T47D (cell line): ENCODE measurements at regions not wholly inside any gene's neighbourhood (a gene's known extent, or its start where the extent isn't known, plus 50 kb on each side); places are given as distances from the start of the nearest gene placed in this dataset.
A peak's percentile ranks its signal among the peaks of the same experiment; 100 is the strongest.

Experiments used
- DNase-seq, 2 experiments: peaks; one replicate each; pipeline versions ENCODE4 v3.0.0 to v3.0.0-alpha.2; 2011 to 2012; ENCODE audit warnings: low read depth in 1 of 2, low spot score in 1 of 2
- JUND ChIP-seq: IDR thresholded peaks from 2 replicates; pipeline ENCODE4 v1.6.1; 2012; ENCODE audit warnings: low read depth
- in situ Hi-C: cut with HindIII; loops from 2 replicates; pipeline ENCODE4 v1.10.0; 2016; ENCODE audit warnings: low sequenced_read_pairs, low pct_unique_long_range_greater_than_20kb

DNA sequence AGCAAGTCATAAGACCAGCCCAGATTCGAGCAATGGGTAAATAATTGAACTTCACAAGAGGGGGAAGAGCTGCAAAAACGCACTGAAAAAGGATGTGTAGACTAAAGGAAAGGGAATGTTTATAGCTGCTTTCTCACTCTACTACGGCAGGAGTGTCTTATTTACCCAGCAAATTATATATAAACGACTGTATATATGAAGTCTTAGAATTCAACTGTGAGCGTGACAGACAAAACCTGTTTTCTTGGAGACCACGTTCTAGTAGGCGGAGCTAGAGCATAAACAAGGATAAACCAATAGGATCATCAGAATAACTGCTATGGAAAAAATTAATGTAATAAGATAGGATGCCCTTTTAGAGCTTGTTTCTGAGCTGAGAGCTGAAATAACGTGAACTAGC lies 394.6 kb upstream of the MON1B start:
- in situ Hi-C loops: no loop called here

GRCh38 chr16:76796978-76797377 lies 394.0 kb upstream of the MON1B start:
- DNase-seq: no peak
- TF ChIP-seq JUND: no peak
- in situ Hi-C loops: no loop called here

More for the DNA sequence above, 394.6 kb upstream of the MON1B start:
- no peak for DNase-seq
- TF ChIP-seq JUND: no peak

GRCh38 chr16:76797457-76797856 lies 393.5 kb upstream of the MON1B start:
- in situ Hi-C loops: no loop called here
- TF ChIP-seq JUND: no peak
- DNase-seq: no peak

DNA sequence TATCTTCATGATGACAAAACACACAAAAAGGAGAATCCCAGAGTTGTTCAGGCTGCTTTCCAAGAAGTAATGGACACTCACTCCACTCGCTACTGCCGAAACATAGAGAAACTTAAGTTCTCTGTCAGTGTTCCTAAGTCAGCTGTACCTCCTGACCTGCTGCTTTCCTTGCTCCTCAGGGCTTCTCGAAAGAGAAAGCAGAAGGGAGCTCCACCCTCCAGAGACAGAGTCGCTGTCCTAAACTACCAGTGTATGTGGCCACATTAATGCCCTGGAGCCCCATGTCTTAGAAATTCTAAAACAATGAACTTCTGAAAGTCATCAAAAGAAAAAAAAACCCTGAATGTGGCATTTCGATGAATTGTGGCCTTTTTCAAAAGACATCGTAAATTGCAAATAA lies 390.8 kb upstream of the MON1B start:
- in situ Hi-C loops: no loop called here
- no peak for TF ChIP-seq JUND
- peak in 1 of 2 experiments; percentile 12 for DNase-seq

DNA sequence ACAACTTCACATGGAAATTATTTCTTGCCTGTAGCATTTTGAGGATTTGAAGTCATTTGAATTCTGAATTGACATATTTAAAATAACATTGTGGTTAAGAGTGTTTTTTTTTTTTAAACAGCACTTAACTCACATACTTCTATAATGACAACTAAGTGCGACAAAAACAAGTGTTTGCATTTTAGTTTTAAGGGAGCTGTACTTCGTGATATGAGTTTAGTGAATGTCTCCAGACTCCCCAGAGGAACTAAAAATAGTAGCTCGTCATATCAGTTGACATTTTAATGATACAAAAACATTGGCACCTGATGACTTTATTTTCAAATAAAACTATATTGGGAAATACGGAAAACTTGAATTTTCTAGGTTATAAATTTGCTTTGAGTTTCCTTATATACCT lies 389.6 kb upstream of the MON1B start:
- no peak for TF ChIP-seq JUND
- no peak for DNase-seq
- in situ Hi-C loops: no loop called here

DNA sequence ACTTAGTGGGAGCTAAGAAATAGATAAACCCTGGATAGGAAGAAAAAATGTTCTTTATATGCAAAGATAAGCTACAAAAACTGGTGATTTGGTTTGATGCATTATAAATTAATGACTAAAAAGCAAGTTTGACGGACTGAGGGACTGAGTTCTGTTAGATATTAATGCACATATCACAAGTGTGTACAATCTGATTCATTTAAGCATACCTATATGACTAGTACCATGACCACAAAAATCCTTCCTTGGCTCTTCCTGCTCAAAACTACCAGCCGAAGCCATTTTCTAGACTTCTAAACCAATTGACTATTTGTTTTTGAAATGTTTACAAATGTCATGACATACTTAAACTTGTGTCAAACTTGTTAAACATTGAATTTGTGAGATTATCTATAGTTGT lies 374.5 kb upstream of the MON1B start:
- TF ChIP-seq JUND: no peak
- in situ Hi-C loops: no loop called here
- DNase-seq: no peak

DNA sequence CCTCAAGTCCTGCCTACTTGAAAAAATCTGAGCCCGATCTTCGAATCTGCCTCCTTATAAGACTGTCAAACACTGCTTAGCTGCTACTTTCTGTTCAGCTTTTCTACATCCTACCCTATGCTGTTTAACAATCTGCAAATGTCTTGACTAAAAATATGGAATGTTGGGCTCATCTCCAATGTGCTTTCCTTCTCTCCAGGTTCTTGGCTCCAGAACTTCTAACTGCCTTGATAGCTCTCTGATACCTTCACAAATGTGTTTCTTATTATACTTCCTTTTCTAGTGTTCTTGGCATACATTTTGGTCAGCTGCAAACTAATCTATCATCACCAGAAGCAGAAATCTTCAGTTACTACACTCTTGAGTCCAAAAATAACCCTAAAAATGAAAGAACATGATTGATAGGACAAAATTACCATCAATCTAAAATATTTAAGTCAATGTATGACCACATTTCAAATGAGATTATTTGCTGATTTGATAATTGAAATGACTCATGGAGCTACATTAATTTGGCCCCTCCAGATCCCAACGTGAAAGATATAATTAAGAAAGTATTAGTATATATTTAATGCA lies 372.3 kb upstream of the MON1B start:
- TF ChIP-seq JUND: no peak
- in situ Hi-C loops: no loop called here
- no peak for DNase-seq

DNA sequence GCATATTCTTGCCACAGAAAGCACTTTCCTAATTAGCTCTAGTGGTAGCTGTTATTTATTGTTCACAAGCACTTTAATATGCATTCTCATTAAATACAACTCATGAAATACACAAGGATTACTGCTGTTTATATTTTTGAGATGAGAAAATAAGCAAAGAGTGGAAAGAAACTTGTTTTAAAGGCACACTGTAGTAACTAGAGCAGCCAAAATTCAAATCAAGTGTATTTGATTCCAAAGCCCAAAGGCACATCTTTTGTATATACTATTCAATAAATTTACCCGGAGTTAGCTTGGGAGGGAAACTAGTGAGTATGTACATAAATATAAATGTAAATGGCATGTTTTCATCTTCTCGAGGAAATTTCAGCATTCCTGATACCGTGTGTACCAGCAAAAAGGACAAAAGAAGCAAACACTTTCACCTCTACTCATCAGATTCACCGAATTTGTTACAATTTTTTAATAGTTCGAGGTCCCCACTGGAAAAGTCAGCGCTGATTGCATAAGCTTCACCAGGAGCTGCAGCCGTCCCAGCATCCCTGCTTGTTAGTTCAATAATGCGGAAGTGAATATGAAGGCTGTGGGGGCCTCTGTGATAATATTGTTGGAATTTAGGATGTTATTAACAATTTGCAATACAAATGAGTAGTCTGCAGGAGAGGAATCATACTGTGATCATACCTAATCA lies 371.6 kb upstream of the MON1B start:
- in situ Hi-C loops: no loop called here
- DNase-seq: no peak
- no peak for TF ChIP-seq JUND

DNA sequence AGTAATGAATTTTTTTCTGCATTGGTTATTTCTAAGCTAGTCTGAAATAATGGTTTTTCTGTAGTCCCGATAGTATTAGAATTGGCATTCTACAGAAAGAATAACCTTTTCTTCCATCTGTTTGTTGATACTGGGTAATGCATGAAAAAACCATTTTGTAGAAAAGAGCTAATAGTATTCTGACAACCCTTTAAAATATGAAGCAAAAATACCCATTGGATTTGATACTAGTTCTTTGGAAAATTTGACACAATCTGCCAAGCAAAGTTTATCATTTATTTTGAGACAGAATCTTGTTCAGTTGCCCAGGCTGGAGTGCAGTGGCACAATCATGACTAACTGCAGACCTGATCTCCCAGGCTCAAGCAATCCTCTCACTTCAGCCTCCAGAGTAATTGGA lies 366.8 kb upstream of the MON1B start:
- in situ Hi-C loops: no loop called here
- no peak for DNase-seq
- no peak for TF ChIP-seq JUND

DNA sequence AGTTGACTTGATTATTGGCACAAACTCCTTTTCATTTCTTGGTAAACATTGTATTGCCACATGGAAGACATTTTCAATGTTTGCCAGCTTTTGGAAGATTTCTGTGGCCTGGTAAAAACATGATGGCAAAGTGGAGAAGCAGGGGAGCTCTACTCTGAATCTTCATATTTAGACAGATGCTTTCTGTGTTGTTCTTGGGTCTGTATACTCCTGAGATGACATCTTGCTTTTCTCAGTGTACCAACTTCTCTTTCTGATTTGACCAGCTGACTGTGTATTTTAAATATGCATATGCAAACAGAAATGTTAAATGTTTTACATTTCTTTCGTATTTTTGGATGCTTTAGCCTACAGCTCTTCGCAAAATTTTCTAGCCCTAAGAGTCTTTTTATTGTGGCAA lies 366.2 kb upstream of the MON1B start:
- DNase-seq: no peak
- in situ Hi-C loops: no loop called here
- TF ChIP-seq JUND: no peak

- no peak for TF ChIP-seq JUND
- DNase-seq: no peak
- in situ Hi-C loops: no loop called here
Measured at GRCh38 chr16:76835339-76835738, 355.7 kb upstream of the MON1B start.

GRCh38 chr16:76835779-76836300 lies 355.1 kb upstream of the MON1B start:
- DNase-seq: no peak
- no peak for TF ChIP-seq JUND
- in situ Hi-C loops: no loop called here

DNA sequence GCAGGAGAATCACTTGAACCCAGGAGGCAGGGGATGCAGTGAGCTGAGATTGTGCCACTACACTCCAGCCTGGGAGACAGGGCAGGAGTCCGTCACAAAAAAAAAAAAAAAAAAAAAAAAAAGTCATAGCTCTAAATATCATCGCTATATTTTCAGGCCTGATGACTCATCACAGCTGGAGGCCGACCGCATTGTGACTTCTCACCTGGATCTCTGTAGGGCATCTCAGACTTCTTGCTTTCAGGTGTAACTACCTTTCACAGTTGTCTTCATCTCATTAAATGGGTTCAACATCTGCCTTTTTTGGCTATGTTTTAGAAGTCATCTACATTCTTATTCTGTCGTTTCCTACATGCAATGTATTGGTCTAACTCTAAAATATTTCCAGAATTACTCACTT lies 353.1 kb upstream of the MON1B start:
- in situ Hi-C loops: no loop called here
- no peak for TF ChIP-seq JUND
- DNase-seq: no peak

DNA sequence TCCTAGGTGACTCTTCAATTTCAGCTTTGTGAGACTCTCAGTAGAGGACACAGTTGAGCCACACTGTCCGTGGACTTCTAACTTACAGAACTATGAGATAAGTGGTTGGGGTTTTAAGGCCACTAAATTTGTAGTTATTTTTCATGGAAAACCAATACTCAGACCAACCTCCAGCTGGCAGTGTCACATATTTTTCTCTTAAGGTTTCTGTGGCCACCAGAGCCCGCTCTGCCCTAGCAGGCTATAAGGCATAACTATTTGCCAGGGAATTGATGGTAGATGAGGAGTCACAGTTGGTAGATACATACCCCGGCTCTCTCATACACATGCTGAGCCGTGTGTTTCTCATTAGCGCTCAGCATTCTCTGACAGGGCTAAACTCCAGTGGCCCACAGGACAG lies 336.8 kb upstream of the MON1B start:
- in situ Hi-C loops: no loop called here
- no peak for DNase-seq
- no peak for TF ChIP-seq JUND
